Fibroblast of pulmonary artery (primary cell): ENCODE measurements at regions not wholly inside any gene's neighbourhood (a gene's known extent, or its start where the extent isn't known, plus 50 kb on each side); places are given as distances from the start of the nearest gene placed in this dataset.
A peak's percentile ranks its signal among the peaks of the same experiment; 100 is the strongest.

Experiments used
- DNase-seq: peaks from one replicate; pipeline ENCODE4 v3.0.0-alpha.2; 2010; ENCODE audit warnings: low read depth
- H3K4me3 ChIP-seq: replicated peaks from 2 replicates; pipeline ENCODE4 v1.5.1; 2011; ENCODE audit warnings: low read depth, mild to moderate bottlenecking, control low read depth, low read length, moderate library complexity
- TF ChIP-seq, protein P1 (sequence below): IDR thresholded peaks from 2 replicates; pipeline ENCODE4 v1.5.1; 2011; ENCODE audit warnings: mild to moderate bottlenecking, control low read depth, low read length, inconsistent platforms; ENCODE audit errors: missing control alignments

DNA sequence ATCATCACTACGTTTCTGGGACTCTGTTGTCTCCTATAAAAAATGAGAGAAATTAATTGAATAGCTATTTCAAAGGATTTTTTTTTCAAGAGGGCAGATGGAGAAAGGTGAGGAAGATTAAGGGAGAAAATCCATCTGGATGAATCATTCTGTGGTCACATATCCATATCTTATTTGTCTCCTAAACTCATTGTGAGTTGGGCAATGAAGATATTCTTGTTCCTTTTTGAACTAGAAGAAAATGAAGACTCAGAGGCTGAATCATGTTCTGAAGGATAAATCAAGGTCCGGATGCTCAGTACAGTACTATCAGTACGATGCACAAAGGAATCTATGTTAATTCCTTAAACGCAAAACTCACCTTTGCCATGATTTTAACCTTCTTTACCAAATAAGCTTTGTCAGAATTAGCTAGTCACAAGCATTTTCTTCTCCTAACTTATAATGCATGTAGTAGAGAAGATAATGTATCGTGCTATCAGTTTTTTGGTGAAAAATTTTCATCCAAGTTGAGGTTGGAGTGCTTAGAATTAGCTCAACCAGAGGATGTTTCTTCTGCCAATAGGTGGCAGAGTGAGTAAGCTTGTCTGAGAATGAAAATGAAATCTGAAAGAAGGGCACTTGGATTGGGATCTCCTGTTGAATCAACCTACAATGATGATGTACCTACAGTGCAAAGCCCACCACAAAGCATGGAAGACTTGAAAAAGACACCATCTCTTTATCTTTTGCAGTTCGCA lies 446.9 kb downstream of the KIF20B start:
- H3K4me3 ChIP-seq: no peak overlapping the region
- TF ChIP-seq, protein P1, sequence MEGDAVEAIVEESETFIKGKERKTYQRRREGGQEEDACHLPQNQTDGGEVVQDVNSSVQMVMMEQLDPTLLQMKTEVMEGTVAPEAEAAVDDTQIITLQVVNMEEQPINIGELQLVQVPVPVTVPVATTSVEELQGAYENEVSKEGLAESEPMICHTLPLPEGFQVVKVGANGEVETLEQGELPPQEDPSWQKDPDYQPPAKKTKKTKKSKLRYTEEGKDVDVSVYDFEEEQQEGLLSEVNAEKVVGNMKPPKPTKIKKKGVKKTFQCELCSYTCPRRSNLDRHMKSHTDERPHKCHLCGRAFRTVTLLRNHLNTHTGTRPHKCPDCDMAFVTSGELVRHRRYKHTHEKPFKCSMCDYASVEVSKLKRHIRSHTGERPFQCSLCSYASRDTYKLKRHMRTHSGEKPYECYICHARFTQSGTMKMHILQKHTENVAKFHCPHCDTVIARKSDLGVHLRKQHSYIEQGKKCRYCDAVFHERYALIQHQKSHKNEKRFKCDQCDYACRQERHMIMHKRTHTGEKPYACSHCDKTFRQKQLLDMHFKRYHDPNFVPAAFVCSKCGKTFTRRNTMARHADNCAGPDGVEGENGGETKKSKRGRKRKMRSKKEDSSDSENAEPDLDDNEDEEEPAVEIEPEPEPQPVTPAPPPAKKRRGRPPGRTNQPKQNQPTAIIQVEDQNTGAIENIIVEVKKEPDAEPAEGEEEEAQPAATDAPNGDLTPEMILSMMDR: peak; percentile 84
- DNase-seq: peak; percentile 70

DNA sequence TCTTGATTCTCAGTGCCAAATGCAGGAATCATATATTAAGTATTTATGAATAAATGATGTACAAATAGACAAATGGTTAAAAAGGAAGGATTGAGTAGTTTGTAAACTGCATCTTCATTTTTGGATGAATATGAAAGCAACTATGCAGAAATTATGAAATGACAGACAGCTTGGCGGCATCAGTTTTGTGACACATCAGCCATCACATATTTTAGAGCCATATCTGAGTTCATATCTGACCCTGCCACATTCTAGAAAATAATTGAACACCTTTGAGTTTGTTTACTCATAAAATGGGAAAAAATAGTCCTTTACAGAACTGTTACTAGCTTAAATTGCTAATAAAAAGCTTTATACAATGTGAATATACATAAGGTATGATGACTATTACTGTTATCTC lies 448.2 kb downstream of the KIF20B start:
- no peak for DNase-seq
- no peak overlapping the region for H3K4me3 ChIP-seq
- TF ChIP-seq, protein P1: no peak

DNA sequence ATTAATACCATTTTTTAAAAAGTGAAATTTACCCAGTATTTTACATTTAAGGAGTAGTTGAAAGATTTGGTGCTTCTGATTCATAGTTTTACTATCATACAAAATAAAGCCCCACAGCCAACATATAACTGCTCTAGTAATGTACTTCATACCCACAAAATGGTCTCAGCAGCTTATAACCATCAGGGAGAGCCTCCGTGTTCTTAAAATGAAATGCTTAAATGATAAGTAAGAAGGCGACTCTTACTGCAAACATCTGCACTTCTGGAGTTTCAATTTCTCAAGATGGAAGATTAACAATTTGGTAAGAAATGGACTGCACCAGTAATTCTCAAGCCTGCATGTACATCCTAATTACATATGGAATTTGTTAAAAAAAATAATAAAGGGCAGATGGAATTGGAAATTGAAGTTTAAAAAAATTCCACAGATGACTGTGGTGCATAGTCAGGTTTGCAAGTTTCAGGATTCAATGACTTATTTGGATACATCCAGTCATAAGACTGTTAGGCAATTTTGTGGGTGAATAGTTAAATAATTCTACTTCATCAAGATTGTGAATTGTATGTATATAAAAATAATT lies 461.0 kb downstream of the KIF20B start:
- TF ChIP-seq, protein P1: no peak
- peak; percentile 28 for DNase-seq
- no peak overlapping the region for H3K4me3 ChIP-seq

DNA sequence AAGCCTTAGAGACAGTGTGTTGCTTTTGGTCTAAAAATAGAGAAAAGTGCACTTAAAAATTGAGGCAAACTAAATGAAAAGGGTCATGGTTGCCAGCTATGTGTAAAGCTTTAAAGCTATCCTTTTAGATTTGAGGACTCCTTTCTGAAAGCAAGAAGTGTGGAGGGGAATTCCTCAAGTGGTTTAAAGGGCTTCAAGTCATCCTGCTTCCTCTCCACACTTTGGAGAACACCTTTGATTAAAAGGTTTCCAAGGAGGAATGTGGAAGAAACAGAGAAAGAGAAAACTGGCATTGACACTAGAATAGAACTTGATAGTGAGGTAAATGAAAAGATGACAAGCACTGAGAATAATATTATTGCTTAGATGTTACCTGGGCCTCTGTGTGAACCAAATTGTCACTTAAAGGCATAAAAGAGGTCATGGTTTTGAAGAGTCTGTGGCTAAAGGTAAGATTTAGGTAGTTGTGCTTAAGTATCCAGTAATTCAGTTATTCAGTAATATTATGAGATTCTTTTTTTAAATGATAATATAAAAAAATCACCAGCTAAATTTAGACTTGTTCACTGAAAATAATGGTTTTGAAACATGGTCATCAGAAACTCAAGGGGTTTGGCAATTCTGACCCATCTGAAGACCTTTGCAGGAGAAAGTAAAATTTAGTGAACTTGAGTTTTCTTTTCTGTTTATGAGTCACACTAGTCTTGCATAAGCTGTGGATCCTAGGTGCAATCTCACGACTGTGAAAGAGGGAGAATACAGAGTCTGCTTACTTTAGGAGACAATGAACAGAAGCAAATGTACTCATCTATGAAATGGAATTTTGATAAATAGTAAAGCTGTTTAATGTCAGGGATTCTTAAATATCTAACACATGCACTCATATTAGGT lies 466.0 kb downstream of the KIF20B start:
- peak; percentile 84 for DNase-seq
- H3K4me3 ChIP-seq: no peak overlapping the region
- TF ChIP-seq, protein P1: no peak

DNA sequence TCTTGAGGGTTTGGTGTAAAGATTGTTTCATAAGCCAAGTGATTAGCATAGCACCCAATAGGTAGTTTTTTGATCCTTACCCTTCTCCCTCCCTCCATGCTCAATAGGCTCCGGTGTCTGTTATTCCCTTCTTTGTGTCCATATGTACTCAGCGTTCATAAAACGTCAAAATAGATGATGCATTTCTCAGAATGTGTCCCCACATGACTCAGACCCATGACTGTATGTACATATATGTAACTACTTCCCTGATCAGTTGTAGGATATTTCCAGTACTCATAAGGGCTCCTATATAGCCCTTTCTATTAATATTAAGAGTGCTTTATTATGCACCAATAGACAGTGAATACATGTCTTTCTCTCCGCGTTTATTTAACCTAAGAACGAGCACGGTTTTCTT lies 466.9 kb downstream of the KIF20B start:
- no peak overlapping the region for H3K4me3 ChIP-seq
- DNase-seq: no peak
- TF ChIP-seq, protein P1: no peak

DNA sequence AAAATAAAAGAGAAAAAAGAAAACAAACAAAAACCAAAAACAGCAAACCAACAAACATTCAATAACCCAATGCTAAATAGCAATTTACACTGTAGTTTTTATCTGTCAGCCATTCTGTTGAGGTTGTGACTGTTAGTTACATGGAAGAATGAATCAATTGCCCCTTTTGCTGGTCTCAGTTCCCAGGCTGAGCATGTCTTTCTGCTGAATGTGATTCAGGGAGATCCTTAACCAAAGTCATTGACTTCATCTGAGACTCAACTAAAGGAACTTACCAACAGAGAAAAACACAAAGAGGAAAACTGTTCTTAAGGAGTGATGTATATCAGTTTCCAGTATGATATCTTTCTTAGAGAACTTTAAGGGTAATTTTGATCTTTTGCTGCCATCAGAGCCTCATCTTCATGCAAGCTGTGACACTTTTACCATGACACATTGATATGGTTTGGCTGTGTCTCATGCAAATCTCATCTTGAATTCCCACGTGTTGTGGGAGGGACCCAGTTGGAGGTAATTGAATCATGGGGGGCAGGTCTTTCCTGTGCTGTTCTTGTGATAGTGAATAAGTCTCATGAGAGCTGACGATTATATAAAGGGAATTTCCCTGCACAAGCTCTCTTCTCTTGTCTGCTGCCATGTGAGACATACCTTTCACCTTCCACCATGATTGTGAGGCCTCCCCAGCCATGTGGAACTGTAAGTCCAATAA lies 469.8 kb downstream of the KIF20B start:
- TF ChIP-seq, protein P1: no peak
- no peak overlapping the region for H3K4me3 ChIP-seq
- no peak for DNase-seq
